PC-3 (cell line): ENCODE measurements at regions not wholly inside any gene's neighbourhood (a gene's known extent, or its start where the extent isn't known, plus 50 kb on each side); places are given as distances from the start of the nearest gene placed in this dataset.
"Not testable (repeated sequence)": the region's sequence is repeated elsewhere in the genome, so short reads cannot be mapped to it uniquely, and the experiment has no call there.

ENCODE experiments used
- CTCF ChIP-seq: fragments of 300-600 bp; sonication (generic); conservative IDR thresholded peaks from 2 replicates; pipeline ENCODE4 v1.5.1; 2017; ENCODE audit warnings: antibody characterized with exemption, low read depth, mild to moderate bottlenecking, low read length
- EZH2 ChIP-seq: fragments of 300-600 bp; sonication (generic); IDR thresholded peaks from one replicate; pipeline ENCODE4 v1.6.1; 2017; ENCODE audit warnings: antibody characterized with exemption, mild to moderate bottlenecking, low read length; ENCODE audit not compliant: unreplicated experiment

DNA sequence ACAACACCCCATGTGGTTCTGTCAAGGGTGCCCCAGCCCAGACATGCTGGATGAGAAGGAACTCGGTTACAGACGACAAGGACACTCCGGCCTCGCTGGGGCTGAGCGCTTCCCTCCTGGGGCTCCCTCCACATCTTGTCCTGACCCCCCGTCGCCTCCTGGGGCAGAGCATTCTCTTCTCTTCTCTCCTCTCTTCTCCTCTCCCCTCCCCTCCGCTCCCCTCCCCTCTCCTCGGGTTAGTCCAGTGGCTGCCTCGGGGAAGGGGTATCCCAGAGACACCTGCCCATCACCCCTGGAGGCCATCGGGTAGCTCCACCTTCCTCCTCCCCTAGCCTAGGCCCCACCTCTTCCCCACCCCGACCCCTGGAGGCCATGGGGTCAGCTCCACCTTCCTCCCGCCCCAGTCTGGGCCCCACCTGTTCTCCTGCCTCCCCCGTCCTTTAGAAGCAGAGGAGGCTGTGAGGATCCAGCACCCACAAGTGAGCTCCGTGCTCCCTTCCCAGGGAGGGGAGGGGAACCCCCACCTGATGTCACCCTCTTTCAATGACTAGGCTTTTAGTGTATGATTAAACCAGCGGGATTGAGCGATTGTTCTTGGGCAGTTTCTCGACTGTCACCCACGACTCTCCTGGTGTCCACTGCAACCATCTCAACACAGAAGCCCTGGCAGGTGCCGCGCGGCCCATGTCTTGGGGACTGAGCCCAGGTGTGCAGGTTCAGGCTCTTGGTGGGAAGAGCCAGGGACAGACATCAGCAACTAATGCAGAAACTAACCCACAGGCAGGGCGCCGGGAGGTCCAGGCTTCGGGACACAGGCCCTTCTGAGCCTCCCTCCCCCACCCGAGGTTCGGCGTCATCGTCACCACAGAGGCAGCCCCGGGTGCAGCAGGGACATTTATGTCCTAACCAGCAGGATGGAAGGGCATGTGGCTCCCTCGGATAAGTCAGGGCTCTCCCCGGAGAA, 330.4 kb downstream of the ADGRD1 start:
- TF ChIP-seq CTCF, EZH2: not testable (repeated sequence)
